HepG2 (cell line): ENCODE measurements at regions not wholly inside any gene's neighbourhood (a gene's known extent, or its start where the extent isn't known, plus 50 kb on each side); places are given as distances from the start of the nearest gene placed in this dataset.
"Not testable (repeated sequence)": the region's sequence is repeated elsewhere in the genome, so short reads cannot be mapped to it uniquely, and the experiment has no call there.

Source experiments
- ATAC-seq: fragments of 200-7000 bp; cut with Tn5 transposase; 3 replicates; pipeline ENCODE4 v1.9.1; 2020; ENCODE audit warnings: mild to moderate bottlenecking, moderate library complexity
- BruUV-seq: library from RNA; stranded (reverse); fragments of 400-500 nt; replicated peaks from 2 replicates; lab custom pipeline; 2021; lab: Mats Ljungman, UMichigan
- CTCF ChIA-PET: fragments of 300-600 bp; formaldehyde crosslinking; extraction: SDS; loops from one replicate; lab custom pipeline; 2021; ENCODE audit warnings: low total read pairs, inconsistent platforms, low intra/inter-chr PET ratio; lab: Yijun Ruan, JAX
- POLR2A ChIA-PET: fragments of 350-600 bp; sonication (Branson Sonifier 250); formaldehyde crosslinking; loops from one replicate; lab custom pipeline; 2020; ENCODE audit warnings: antibody characterized with exemption, inconsistent platforms; lab: Yijun Ruan, JAX
- DNase-seq: peaks from one replicate; pipeline ENCODE4 v3.0.0-alpha.2; 2015; ENCODE audit warnings: low spot score
- FAIRE-seq: peaks from 3 replicates; lab custom pipeline; 2011; peaks lifted over from hg19 to GRCh38; lab: Jason Lieb, UNC
- H2AFZ ChIP-seq: one replicate; pipeline ENCODE4 v1.6.1; 2011; ENCODE audit warnings: low read length, inconsistent platforms
- H3K27ac ChIP-seq: fragments of 300-600 bp; 3 replicates; pipeline ENCODE4 v1.8.0; 2011; ENCODE audit warnings: mixed run types, mild to moderate bottlenecking, mixed read lengths, low read length, inconsistent platforms; ENCODE audit not compliant: insufficient read depth; ENCODE audit errors: extremely low read length
- H3K27me3 ChIP-seq, 2 experiments: fragments of 200-600 bp in 1 of 2; 2 replicates in 1 of 2; 3 replicates in 1 of 2; pipeline versions ENCODE4 v1.6.0 to v1.8.0; 2011; ENCODE audit warnings: low read length in 2 of 2, mild to moderate bottlenecking in 2 of 2, moderate library complexity in 2 of 2, inconsistent platforms in 1 of 2; ENCODE audit not compliant: insufficient read depth in 2 of 2, control insufficient read depth in 1 of 2
- H3K36me3 ChIP-seq, 2 experiments: fragments of 200-600 bp in 1 of 2; replicated peaks in 1 of 2; 2 replicates in 1 of 2; 3 replicates in 1 of 2; pipeline versions ENCODE4 v1.5.1 to v1.8.0; 2011; ENCODE audit warnings: low read length in 2 of 2, inconsistent platforms in 1 of 2; ENCODE audit not compliant: insufficient read depth in 2 of 2, control insufficient read depth in 1 of 2
- H3K4me1 ChIP-seq: 2 replicates; pipeline ENCODE4 v1.5.1; 2012; ENCODE audit warnings: low read length, inconsistent platforms; ENCODE audit not compliant: insufficient read depth
- H3K4me2 ChIP-seq: 2 replicates; pipeline ENCODE4 v1.6.0; 2011; ENCODE audit warnings: low read depth, low read length, inconsistent platforms
- H3K4me3 ChIP-seq, 3 experiments: fragments of 200-600 bp in 1 of 3; sonication (generic), shearing (Covaris generic) in 1 of 3; replicated peaks in 1 of 3; 2 replicates each; pipeline ENCODE4 v1.5.1; 2011 to 2016; ENCODE audit warnings: low read length in 3 of 3, inconsistent platforms in 2 of 3, low read depth in 2 of 3, mild to moderate bottlenecking in 2 of 3, control low read depth in 1 of 3, mixed read lengths in 1 of 3; ENCODE audit not compliant: insufficient read depth in 1 of 3
- H3K79me2 ChIP-seq: one replicate; pipeline ENCODE4 v1.6.1; 2011; ENCODE audit warnings: low read length, inconsistent platforms; ENCODE audit not compliant: insufficient read depth
- H3K9ac ChIP-seq: 2 replicates; pipeline ENCODE4 v1.6.0; 2011; ENCODE audit warnings: mild to moderate bottlenecking, low read depth, low read length, inconsistent platforms; ENCODE audit not compliant: insufficient read depth
- H3K9me3 ChIP-seq: 2 replicates; pipeline ENCODE4 v1.5.1; 2012; ENCODE audit warnings: mild to moderate bottlenecking, low read length
- H4K20me1 ChIP-seq: 2 replicates; pipeline ENCODE4 v1.6.0; 2011; ENCODE audit warnings: inconsistent platforms, mild to moderate bottlenecking, low read length, moderate library complexity; ENCODE audit not compliant: insufficient read depth
- DNMT1 ChIP-seq: sonication (generic); formaldehyde crosslinking; IDR thresholded peaks from 2 replicates; pipeline ENCODE4 v1.5.1; 2020; ENCODE audit warnings: mild to moderate bottlenecking, missing genetic modification reagents
- KMT2A ChIP-seq: sonication (generic); formaldehyde crosslinking; IDR thresholded peaks from 2 replicates; pipeline ENCODE4 v1.4.0; 2020; ENCODE audit warnings: missing genetic modification reagents
- RELA ChIP-seq: sonication (generic); formaldehyde crosslinking; IDR thresholded peaks from 2 replicates; pipeline ENCODE4 v1.4.0; 2020; ENCODE audit warnings: missing genetic modification reagents
- TERF1 ChIP-seq: sonication (generic); formaldehyde crosslinking; IDR thresholded peaks from 2 replicates; pipeline ENCODE4 v1.8.0; 2022; ENCODE audit warnings: mild to moderate bottlenecking, missing genetic modification reagents, moderate library complexity
- ZNF180 ChIP-seq: sonication (generic); formaldehyde crosslinking; IDR thresholded peaks from 2 replicates; pipeline ENCODE4 v1.4.0; 2020; ENCODE audit warnings: low read depth, missing genetic modification reagents, borderline replicate concordance
- ZNF432 ChIP-seq: sonication (generic); formaldehyde crosslinking; IDR thresholded peaks from 2 replicates; pipeline ENCODE4 v1.5.0; 2020; ENCODE audit warnings: missing genetic modification reagents, mild to moderate bottlenecking, borderline replicate concordance
- ZNF782 ChIP-seq: sonication (generic); formaldehyde crosslinking; IDR thresholded peaks from 2 replicates; pipeline ENCODE4 v1.4.0; 2020; ENCODE audit warnings: missing genetic modification reagents, mild to moderate bottlenecking, borderline replicate concordance
- WGBS: methylation state at CpG from one replicate; pipeline ENCODE4 v1.1.6; 2017; ENCODE audit warnings: low lambda C conversion rate; 5-methylcytosine and 5-hydroxymethylcytosine counted together
- in situ Hi-C: cut with HindIII; loops from 2 replicates; pipeline ENCODE4 v1.10.0; 2017; ENCODE audit warnings: low pct_unique_long_range_greater_than_20kb; ENCODE audit not compliant: extremely low pct_ligation_motif_present
- intact Hi-C: fragments of 100-400 bp; cut with micrococcal nuclease; formaldehyde crosslinking; loops from one replicate; pipeline ENCODE4 v1.10.0; 2022; ENCODE audit not compliant: unreplicated experiment

GRCh38 chr7:138249975-138250374 is 173.7 kb downstream of the AKR1D1 start (continued):
- TF ChIP-seq ZNF782 (CRISPR knock-in tag) (no peak), DNMT1 (CRISPR knock-in tag) (no peak), ZNF180 (no peak), TERF1 (CRISPR knock-in tag) (no peak), ZNF432 (CRISPR knock-in tag) (no peak), KMT2A (CRISPR knock-in tag) (no peak), RELA (CRISPR knock-in tag) (no peak)
- TF ChIP-seq, all 625 proteins: peak for 0

- H3K9ac ChIP-seq, ATAC-seq, POLR2A ChIA-PET, H3K36me3 ChIP-seq, in situ Hi-C loops, H2AFZ ChIP-seq, H3K4me3 ChIP-seq, H4K20me1 ChIP-seq, H3K27ac ChIP-seq, H3K4me2 ChIP-seq, FAIRE-seq, DNase-seq, H3K27me3 ChIP-seq, BruUV-seq, CTCF ChIA-PET, H3K79me2 ChIP-seq: not testable (repeated sequence)
- Histone ChIP-seq H3K9me3 (peaks cover 24% of the 10 kb centered on the region), H3K4me1 (peaks cover 17% of the 10 kb centered on the region)
- intact Hi-C loops, result loop anchor here (10.0 kb wide), 1 partner anchor 212 kb away; the partner anchor contains the start of gene TRIM24
- WGBS, result 86% methylated on average over 5 of the region's 5 CpGs
Observed at GRCh38 chr7:138252666-138253065, 176.4 kb downstream of the AKR1D1 start.
